AG09319 (cell line): ENCODE measurements at regions not wholly inside any gene's neighbourhood (a gene's known extent, or its start where the extent isn't known, plus 50 kb on each side); places are given as distances from the start of the nearest gene placed in this dataset.
"Not testable (repeated sequence)": the region's sequence is repeated elsewhere in the genome, so short reads cannot be mapped to it uniquely, and the experiment has no call there.

Experiments
- DNase-seq: peaks from one replicate; pipeline ENCODE4 v3.0.0-alpha.2; 2010; ENCODE audit warnings: low read depth; ENCODE audit errors: extremely low read depth
- CTCF ChIP-seq: IDR thresholded peaks from 2 replicates; pipeline ENCODE4 v1.5.1; 2011; ENCODE audit warnings: low read depth, mild to moderate bottlenecking, inconsistent platforms, low read length, moderate library complexity

- no peak for DNase-seq
Measured at GRCh38 chr3:61425356-61425755, 136.0 kb upstream of the PTPRG start.

GRCh38 chr3:61429106-61429505 is 132.3 kb upstream of the PTPRG start:
- TF ChIP-seq CTCF, result no peak
- no peak for DNase-seq

More at GRCh38 chr3:61425356-61425755, 136.0 kb upstream of the PTPRG start:
- TF ChIP-seq CTCF, result no peak

- not testable (repeated sequence) for DNase-seq
Measured at GRCh38 chr3:61434901-61435300, 126.5 kb upstream of the PTPRG start.

GRCh38 chr3:61435361-61435760 is 126.0 kb upstream of the PTPRG start:
- DNase-seq, result not testable (repeated sequence)

- no peak for TF ChIP-seq CTCF
- DNase-seq, result no peak
Measured at GRCh38 chr3:61438253-61439121, 122.9 kb upstream of the PTPRG start.

GRCh38 chr3:61439122-61439458 is 122.3 kb upstream of the PTPRG start:
- no peak for DNase-seq
- TF ChIP-seq CTCF, result no peak

GRCh38 chr3:61442696-61443095 is 118.7 kb upstream of the PTPRG start:
- no peak for DNase-seq
- TF ChIP-seq CTCF, result no peak

GRCh38 chr3:61443886-61444285 is 117.5 kb upstream of the PTPRG start:
- DNase-seq, result no peak
- no peak for TF ChIP-seq CTCF
